HG02571 (cell line): ENCODE measurements at regions not wholly inside any gene's neighbourhood (a gene's known extent, or its start where the extent isn't known, plus 50 kb on each side); places are given as distances from the start of the nearest gene placed in this dataset.
A peak's percentile ranks its signal among the peaks of the same experiment; 100 is the strongest.
"Not testable (repeated sequence)": the region's sequence is repeated elsewhere in the genome, so short reads cannot be mapped to it uniquely, and the experiment has no call there.

Experiments
- ATAC-seq: cut with Tn5 transposase; IDR thresholded peaks from one replicate; pipeline ENCODE4 v1.9.1; 2021; ENCODE audit warnings: mild to moderate bottlenecking, moderate library complexity; ENCODE audit not compliant: unreplicated experiment

- no peak for ATAC-seq
These were observed 157.5 kb upstream of the ATF7IP start for GRCh38 chr12:14207905-14208551.

- no peak for ATAC-seq
These were observed 153.5 kb upstream of the ATF7IP start for GRCh38 chr12:14211947-14212387.

GRCh38 chr12:14213542-14213941 is 151.9 kb upstream of the ATF7IP start:
- no peak for ATAC-seq

- ATAC-seq = no peak
These were observed 151.0 kb upstream of the ATF7IP start for GRCh38 chr12:14214495-14214894.

- not testable (repeated sequence) for ATAC-seq
These were observed 149.5 kb upstream of the ATF7IP start for GRCh38 chr12:14215949-14216348.

GRCh38 chr12:14216405-14217294 is 148.8 kb upstream of the ATF7IP start:
- peak; percentile 40 for ATAC-seq

- ATAC-seq = no peak
These were observed 146.3 kb upstream of the ATF7IP start for GRCh38 chr12:14219156-14219555.

GRCh38 chr12:14219670-14220069 is 145.8 kb upstream of the ATF7IP start:
- ATAC-seq = not testable (repeated sequence)

GRCh38 chr12:14225064-14225463 is 140.4 kb upstream of the ATF7IP start:
- ATAC-seq = no peak

GRCh38 chr12:14235176-14235575 is 130.3 kb upstream of the ATF7IP start:
- ATAC-seq = not testable (repeated sequence)

GRCh38 chr12:14236641-14237040 is 128.8 kb upstream of the ATF7IP start:
- not testable (repeated sequence) for ATAC-seq

- no peak for ATAC-seq
These were observed 127.2 kb upstream of the ATF7IP start for GRCh38 chr12:14238221-14238792.

GRCh38 chr12:14239350-14239934 is 126.0 kb upstream of the ATF7IP start:
- peak; percentile 74 for ATAC-seq

GRCh38 chr12:14239935-14240872 is 125.3 kb upstream of the ATF7IP start:
- peak; percentile 37 for ATAC-seq

GRCh38 chr12:14240873-14241220 is 124.6 kb upstream of the ATF7IP start:
- no peak for ATAC-seq

- not testable (repeated sequence) for ATAC-seq
These were observed 122.7 kb upstream of the ATF7IP start for GRCh38 chr12:14242825-14243224.

GRCh38 chr12:14243941-14244340 is 121.5 kb upstream of the ATF7IP start:
- no peak for ATAC-seq

- ATAC-seq = no peak
These were observed 120.4 kb upstream of the ATF7IP start for GRCh38 chr12:14244876-14245669.

- ATAC-seq = no peak
These were observed 118.3 kb upstream of the ATF7IP start for GRCh38 chr12:14247166-14247565.

- ATAC-seq = no peak
These were observed 116.1 kb upstream of the ATF7IP start for GRCh38 chr12:14249368-14249767.
